ENCODE measurements at regions not wholly inside any gene's neighbourhood (a gene's known extent, or its start where the extent isn't known, plus 50 kb on each side); places are given as distances from the start of the nearest gene placed in this dataset.

DNA sequence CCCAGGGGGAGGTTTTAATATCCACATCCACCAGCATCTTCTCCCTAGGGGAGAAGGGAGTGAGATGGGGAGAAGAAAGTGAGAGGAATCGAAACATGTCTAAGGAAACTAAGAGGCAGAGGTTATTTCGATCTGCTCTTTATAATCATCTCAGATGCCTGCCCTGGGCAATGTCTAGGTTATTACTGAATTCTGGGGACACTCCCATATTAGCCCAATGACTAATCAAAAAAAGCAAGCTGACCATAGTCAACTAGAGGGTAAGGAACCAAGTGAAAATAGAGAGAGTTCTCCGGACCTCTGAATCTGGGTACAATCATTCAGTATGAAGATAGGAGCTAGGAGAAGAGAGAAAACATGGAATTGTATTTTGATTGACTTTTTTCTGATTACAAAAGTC is 56.7 kb upstream of the EML4 start (continued):
- TF ChIP-seq, protein P1, sequence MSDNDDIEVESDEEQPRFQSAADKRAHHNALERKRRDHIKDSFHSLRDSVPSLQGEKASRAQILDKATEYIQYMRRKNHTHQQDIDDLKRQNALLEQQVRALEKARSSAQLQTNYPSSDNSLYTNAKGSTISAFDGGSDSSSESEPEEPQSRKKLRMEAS (IDR thresholded peaks at IDR 0.05), result no peak
- TF ChIP-seq SP1 (IDR thresholded peaks at IDR 0.05; ENCODE audit: low read depth) (no peak), ELF1 (IDR thresholded peaks at IDR 0.05; ENCODE audit: borderline replicate concordance, low read depth) (no peak), POLR2AphosphoS5 (IDR thresholded peaks at IDR 0.05; ENCODE audit: low read depth, low read length) (no peak), CEBPB (IDR thresholded peaks at IDR 0.05; ENCODE audit: low read depth) (no peak)

DNA sequence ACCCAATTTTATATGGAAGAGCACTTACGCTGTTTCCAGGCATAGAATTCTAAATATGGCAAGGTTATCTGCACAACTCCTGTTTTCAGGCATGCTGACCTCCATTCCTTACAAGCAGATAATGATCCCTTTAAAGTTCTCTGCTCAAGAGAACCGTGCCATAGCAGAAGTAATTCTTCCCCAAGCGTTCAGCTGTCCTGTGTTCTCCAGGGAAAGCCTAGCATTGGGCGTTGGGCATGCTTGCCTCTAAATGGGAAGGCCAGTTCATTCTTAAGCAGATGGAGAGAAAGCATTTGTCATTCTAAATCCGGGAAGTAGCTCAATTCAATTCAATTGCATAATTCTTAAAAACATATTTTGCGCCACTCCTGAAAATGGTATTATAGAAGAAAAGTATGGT is 55.7 kb upstream of the EML4 start:
- POLR2A ChIA-PET, result no interaction called here
- intact Hi-C loops (cut with micrococcal nuclease), result no loop called here
- Histone ChIP-seq H3K27ac (ENCODE audit: low read depth, low read length) (no peak overlapping the region), H3K9me2 (ENCODE audit: insufficient read depth) (no peaks in the 10 kb centered on the region), H3K27me3 (ENCODE audit: insufficient read depth, low read length) (no peaks in the 10 kb centered on the region), H3K79me2 (ENCODE audit: insufficient read depth, low read length) (no peaks in the 10 kb centered on the region), H3K4me1 (ENCODE audit: control insufficient read depth in 1 of 2, insufficient read depth in 2 of 2, low read length in 2 of 2) (peaks cover 8 to 14% of the 10 kb centered on the region in 2 experiments), H3K9ac (ENCODE audit: low read length) (no peak overlapping the region), H3K36me3 (ENCODE audit: control insufficient read depth in 1 of 2, insufficient read depth in 2 of 2, low read length in 2 of 2) (no peaks in the 10 kb centered on the region), H3K4me2 (ENCODE audit: low read length) (no peak overlapping the region), H3K4me3 (replicated peaks in 1 of 2; ENCODE audit: low read depth in 1 of 2, low read length in 2 of 2) (no peak overlapping the region), H3K9me3 (ENCODE audit: control insufficient read depth in 1 of 2, insufficient read depth in 1 of 2, low read depth in 1 of 2, low read length in 2 of 2) (no peaks in the 10 kb centered on the region), H2AFZ (ENCODE audit: low read depth, low read length, poor library complexity, severe bottlenecking) (no peak overlapping the region), H4K20me1 (ENCODE audit: insufficient read depth) (no peaks in the 10 kb centered on the region)
- no TSS peak for BruUV-seq (replicated peaks)
- RAD21 ChIA-PET (ENCODE audit: low non-redundant PET in 1 of 2, low total read pairs in 2 of 2, uncharacterized antibody in 2 of 2, unreplicated experiment in 2 of 2), result no interaction called here
- TF ChIP-seq, protein P2, sequence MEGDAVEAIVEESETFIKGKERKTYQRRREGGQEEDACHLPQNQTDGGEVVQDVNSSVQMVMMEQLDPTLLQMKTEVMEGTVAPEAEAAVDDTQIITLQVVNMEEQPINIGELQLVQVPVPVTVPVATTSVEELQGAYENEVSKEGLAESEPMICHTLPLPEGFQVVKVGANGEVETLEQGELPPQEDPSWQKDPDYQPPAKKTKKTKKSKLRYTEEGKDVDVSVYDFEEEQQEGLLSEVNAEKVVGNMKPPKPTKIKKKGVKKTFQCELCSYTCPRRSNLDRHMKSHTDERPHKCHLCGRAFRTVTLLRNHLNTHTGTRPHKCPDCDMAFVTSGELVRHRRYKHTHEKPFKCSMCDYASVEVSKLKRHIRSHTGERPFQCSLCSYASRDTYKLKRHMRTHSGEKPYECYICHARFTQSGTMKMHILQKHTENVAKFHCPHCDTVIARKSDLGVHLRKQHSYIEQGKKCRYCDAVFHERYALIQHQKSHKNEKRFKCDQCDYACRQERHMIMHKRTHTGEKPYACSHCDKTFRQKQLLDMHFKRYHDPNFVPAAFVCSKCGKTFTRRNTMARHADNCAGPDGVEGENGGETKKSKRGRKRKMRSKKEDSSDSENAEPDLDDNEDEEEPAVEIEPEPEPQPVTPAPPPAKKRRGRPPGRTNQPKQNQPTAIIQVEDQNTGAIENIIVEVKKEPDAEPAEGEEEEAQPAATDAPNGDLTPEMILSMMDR (IDR thresholded peaks at IDR 0.05 in 2 of 3, conservative IDR thresholded peaks at IDR 0.05 in 1 of 3; ENCODE audit: borderline replicate concordance in 1 of 3, insufficient read depth in 1 of 3, low read depth in 2 of 3, low read length in 2 of 3), result no peak
- no peak for TF ChIP-seq POLR2A (IDR thresholded peaks at IDR 0.05; ENCODE audit: borderline replicate concordance, extremely low read depth, insufficient read depth, insufficient read length)
- CTCF ChIA-PET, result interaction anchor here (1.0 kb wide), 1 partner anchor 24 kb away, joined by 3 read pairs; no protein-coding TSS in a partner anchor
- ATAC-seq (no peak), DNase-seq (ENCODE audit: low read depth, low spot score) (no peak)

All from HCT116 (cell line).